ENCODE measurements at regions not wholly inside any gene's neighbourhood (a gene's known extent, or its start where the extent isn't known, plus 50 kb on each side); places are given as distances from the start of the nearest gene placed in this dataset.
A peak's percentile ranks its signal among the peaks of the same experiment; 100 is the strongest.

GRCh38 chr2:545711-546650 is 131.2 kb downstream of the TMEM18 start:
- 43% methylated on average over 19 of the region's 24 CpGs for WGBS (ENCODE audit: low lambda C conversion rate)
- Histone ChIP-seq H3K9ac (ENCODE audit: insufficient read depth, low read depth, low read length) (no peak overlapping the region), H3K79me2 (ENCODE audit: insufficient read depth, low read length) (no peaks in the 10 kb centered on the region), H3K27ac (ENCODE audit: extremely low read length, insufficient read depth, low read length) (no peak overlapping the region), H3K27me3 (ENCODE audit: control insufficient read depth in 1 of 2, insufficient read depth in 2 of 2, low read length in 2 of 2) (peaks cover 7 to 47% of the 10 kb centered on the region in 2 experiments), H3K36me3 (replicated peaks in 1 of 2; ENCODE audit: control insufficient read depth in 1 of 2, insufficient read depth in 2 of 2, low read length in 2 of 2) (no peaks in the 10 kb centered on the region), H3K4me1 (ENCODE audit: insufficient read depth, low read length) (no peaks in the 10 kb centered on the region), H3K4me2 (ENCODE audit: low read depth, low read length) (no peak overlapping the region), H3K9me3 (ENCODE audit: low read length) (no peaks in the 10 kb centered on the region), H3K4me3 (replicated peaks in 1 of 3; ENCODE audit: insufficient read depth in 1 of 3, low read depth in 2 of 3, low read length in 3 of 3) (no peak overlapping the region), H2AFZ (ENCODE audit: low read length) (no peak overlapping the region), H4K20me1 (ENCODE audit: insufficient read depth, low read length) (no peaks in the 10 kb centered on the region)
- in situ Hi-C loops (cut with HindIII; ENCODE audit: extremely low pct_ligation_motif_present, low pct_unique_long_range_greater_than_20kb) (no loop called here), intact Hi-C loops (cut with micrococcal nuclease; ENCODE audit: unreplicated experiment) (no loop called here)
- BruUV-seq (replicated peaks), result no TSS peak
- peak; percentile 90 for TF ChIP-seq ZNF263 (CRISPR knock-in tag; IDR thresholded peaks at IDR 0.05)
- no peak for TF ChIP-seq PPARG (CRISPR knock-in tag; conservative IDR thresholded peaks at IDR 0.05)
- no peak for TF ChIP-seq AHDC1 (CRISPR knock-in tag; IDR thresholded peaks at IDR 0.05; ENCODE audit: borderline replicate concordance)
- TF ChIP-seq STAG1 (CRISPR knock-in tag; IDR thresholded peaks at IDR 0.05), result no peak
- no peak for TF ChIP-seq ZNF468 (CRISPR knock-in tag; IDR thresholded peaks at IDR 0.05)
- TF ChIP-seq ZSCAN30 (CRISPR knock-in tag; IDR thresholded peaks at IDR 0.05), result no peak
- TF ChIP-seq MED13 (CRISPR knock-in tag; IDR thresholded peaks at IDR 0.05), result no peak
- ATAC-seq (peak; percentile 55), DNase-seq (ENCODE audit: low spot score) (no peak), FAIRE-seq (no peak)
- ChIA-PET CTCF (ENCODE audit: low intra/inter-chr PET ratio, low total read pairs) (no interaction called here), POLR2A (no interaction called here)

Measured in HepG2 (cell line).